ENCODE measurements at regions not wholly inside any gene's neighbourhood (a gene's known extent, or its start where the extent isn't known, plus 50 kb on each side); places are given as distances from the start of the nearest gene placed in this dataset.
"Not testable (repeated sequence)": the region's sequence is repeated elsewhere in the genome, so short reads cannot be mapped to it uniquely, and the experiment has no call there.

DNA sequence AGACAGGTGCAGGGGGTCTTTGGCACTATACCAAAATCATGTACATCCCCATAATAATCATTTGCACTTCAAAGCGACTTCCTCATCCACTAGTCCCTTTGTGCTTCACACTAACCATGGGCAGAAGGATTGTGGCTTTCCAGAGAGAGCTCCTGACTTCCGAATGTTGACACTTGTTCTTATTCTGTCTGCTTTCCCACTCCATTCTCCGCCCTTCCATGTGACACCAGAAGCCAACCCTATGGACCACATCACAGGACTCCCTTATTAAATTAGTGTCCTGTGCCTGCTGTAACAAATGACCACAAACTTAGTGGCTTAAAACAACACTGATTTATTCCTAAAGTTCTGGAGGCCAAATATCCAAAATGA, 91.6 kb downstream of the CMC2 start:
- DNase-seq (ENCODE audit: low spot score in 2 of 2) = no peak
- no peak for FAIRE-seq

DNA sequence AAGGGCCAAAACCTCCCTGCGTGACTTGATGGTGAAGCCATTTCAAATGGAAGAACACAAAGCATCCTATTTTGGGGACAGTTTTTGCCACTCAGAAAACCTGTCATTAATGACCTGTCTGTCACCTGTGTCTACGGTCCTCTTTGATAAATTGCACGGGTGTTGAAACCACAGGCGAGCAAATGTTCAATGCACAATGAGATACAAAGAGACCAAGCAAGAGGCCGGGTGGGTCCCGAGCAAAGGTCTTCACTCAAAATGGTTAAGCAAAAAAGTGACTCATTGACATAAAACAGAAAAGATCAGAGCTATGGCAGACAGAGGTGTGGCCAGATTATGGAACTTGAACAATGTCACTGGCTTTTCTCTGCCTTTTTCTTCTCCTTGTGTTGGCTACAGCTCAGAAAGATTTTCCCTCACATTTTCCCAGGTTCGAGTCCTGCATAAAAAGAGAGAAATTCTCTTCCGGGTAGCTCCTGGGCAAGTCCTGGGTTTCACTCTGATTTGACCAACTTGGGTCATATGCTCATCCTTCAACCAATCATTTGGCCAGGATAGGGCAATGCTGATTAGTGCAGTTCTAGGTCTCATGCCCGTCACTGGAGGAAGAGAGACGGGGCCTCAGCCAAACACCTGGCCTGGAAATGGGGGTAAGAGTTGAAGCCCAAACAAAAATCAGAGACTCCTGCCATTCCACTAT, 92.2 kb downstream of the CMC2 start:
- DNase-seq (ENCODE audit: low spot score in 2 of 2) (no peak), FAIRE-seq (no peak)

DNA sequence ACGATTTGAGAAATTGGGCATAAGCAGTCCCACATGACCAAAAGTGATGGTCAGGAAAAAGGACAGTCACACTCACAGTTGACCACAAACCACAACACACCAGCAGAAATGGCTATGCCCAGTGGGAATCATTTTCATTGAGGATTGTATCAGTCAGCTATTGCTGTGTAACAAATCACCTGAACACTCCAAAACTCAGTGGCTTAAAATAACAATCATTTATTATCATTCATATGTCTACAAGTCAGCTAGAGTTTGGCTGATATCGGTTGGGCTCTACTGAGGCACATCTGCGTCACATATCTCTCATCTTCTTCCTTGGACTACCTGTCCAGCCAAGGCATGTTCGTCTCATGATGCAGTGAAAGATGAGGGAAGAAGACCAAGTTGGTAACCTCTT, 93.3 kb downstream of the CMC2 start:
- DNase-seq (ENCODE audit: low spot score in 2 of 2) (no peak), FAIRE-seq (no peak)

DNA sequence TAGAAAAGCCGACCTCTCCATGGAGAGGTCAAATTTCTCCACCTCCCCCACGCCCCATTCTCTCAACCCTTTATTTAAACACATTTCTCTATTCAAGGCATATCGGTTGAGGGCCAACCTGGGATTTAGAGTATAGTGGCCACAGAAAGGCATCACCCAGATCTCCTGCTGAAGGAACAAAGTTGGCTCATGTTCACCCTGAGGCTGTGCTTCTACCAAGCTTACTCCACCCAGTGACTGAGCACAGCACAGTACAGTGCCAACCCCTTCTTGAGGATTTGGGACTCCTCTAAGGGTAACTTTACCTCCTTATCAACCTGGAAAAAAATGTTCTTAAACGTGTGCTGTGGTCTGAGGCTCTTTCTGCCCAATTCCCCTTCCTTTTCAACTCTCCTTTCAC, 94.0 kb downstream of the CMC2 start:
- FAIRE-seq (no peak), DNase-seq (ENCODE audit: low spot score in 2 of 2) (no peak)

DNA sequence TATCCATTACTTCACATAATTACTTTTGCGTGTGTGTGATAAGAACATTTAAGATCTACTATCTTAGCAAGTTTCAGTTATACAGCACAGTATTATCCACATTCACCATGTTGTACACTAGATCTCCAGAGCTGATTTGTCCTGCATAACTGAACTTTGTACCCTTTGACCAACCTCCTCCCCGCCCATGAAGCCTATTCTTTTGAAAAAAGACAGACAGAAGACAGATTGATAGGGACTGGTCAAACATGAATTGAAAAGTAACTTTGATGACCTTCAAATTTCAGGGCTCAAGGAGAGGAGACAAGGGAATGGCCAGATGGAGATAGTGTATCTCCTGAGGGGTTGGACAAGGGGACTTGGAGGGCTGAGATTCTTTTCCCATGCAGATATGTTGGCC, 96.3 kb downstream of the CMC2 start:
- no peak for DNase-seq (ENCODE audit: low spot score in 2 of 2)

DNA sequence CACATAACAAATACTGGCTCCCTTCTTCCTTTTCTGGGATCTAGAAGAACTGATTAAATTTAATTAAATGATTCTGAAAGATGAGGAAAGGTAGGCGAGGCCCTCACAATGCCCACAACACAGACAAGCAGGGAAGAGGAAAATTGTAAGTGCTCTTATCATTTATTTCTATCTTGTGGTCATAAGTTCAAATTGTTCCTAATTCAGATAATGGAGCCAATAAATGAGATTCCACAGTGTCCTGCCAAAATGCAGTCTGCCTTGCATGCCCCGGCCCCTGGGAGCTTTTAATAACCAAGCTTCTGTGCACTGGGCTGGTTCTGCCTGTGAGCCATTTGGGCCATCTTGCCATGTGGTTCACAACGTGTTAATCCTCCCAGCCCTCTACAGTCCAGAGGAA, 97.0 kb downstream of the CMC2 start:
- FAIRE-seq = no peak
- no peak for DNase-seq (ENCODE audit: low spot score in 2 of 2)

More for the DNA sequence above, 96.3 kb downstream of the CMC2 start:
- no peak for FAIRE-seq

DNA sequence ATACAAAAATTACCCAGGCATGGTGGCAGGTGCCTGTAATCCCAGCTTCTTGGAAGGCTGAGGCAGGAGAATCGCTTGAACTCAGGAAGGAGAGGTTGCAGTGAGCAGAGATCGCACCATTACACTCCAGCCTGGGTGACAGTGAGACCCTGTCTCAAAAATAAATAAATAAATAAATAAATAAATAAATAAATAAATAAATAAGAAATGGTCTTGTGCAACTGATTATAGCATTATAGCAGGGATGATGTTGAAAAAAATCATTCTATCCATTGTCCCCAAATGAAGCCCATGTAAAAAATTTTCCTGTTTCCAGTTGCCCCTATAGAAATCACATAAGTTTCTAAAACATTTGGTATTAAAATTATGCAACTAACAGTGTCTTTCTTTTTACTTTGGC, 100.5 kb downstream of the CMC2 start:
- FAIRE-seq; DNase-seq (ENCODE audit: low spot score in 2 of 2): not testable (repeated sequence)

DNA sequence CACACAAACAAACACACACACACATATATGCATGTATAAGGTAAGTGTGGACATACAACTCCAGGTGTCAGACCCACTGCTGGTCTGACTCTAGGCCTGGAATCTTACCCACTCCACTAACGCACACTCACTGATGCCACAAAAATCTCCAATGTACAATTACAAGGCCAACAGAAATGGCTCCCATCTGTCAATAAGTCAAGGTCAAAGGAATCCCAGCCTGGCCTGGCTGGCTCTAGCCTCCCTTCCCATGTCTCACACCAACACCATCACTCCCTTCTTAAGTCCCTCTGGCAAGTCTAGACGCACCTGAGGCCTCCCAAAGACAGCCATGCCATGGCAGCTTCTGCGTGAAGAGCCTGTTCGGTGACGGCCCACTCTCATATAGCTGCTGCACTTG, 99.2 kb upstream of the CDYL2 start:
- DNase-seq (ENCODE audit: low spot score in 2 of 2) (no peak), FAIRE-seq (no peak)

DNA sequence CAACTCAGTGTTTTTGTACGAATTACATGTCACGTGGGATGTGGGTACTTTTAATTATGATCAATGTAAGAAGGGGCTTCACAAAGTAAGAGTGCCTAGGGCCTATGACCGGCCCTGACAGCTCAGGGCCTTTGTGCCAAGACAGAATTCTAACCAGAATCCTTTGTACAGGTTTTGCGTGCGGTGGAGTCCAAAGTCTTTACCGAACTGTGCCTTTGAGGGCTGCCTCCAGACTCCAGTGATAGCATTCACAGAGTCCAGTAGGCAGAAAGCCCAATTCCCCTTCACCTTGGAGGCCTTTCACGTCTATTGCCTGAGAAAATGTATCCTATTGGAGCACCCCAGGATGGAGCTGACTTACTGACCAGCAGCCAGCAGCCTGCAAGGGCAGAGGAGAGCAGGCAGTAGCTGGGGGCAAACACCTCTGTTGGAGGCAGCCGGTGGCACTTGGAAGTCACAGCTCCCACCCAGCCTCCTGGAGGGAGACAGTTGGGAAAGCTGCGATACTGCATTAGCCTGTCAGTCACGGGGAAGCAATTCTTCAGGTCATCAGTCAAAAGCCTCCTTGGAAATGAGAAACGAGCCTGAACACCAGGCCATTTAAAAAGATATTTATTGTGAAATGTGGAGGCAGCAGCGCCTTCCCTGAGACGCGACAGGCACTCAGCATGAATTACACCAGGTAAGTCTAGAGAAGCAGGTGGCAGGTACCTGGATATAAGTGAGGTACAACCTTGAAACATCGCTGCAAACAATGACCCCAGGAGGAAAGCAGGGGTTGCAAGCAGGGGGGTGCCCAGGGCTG, 98.1 kb upstream of the CDYL2 start:
- DNase-seq (ENCODE audit: low spot score in 2 of 2) (no peak), FAIRE-seq (no peak)

DNA sequence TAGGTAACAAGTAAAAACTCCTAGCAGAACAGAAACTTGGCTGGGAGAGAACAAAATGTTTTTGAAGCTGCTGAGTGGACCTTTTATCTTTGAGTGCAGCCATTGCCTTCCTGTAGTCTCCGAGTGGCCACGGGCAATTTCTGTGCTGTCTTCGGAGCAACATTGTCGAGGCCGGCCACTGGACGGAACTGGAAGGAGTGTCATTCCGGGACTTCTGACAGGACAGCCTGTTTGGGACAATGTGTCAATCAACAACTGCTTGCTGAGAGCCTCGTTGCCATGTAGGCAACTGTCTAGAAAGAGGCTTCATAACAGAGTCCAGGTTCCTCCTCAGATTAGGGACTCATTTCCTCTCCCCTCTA, 96.2 kb upstream of the CDYL2 start:
- FAIRE-seq (no peak), DNase-seq (ENCODE audit: low spot score in 2 of 2) (no peak)

DNA sequence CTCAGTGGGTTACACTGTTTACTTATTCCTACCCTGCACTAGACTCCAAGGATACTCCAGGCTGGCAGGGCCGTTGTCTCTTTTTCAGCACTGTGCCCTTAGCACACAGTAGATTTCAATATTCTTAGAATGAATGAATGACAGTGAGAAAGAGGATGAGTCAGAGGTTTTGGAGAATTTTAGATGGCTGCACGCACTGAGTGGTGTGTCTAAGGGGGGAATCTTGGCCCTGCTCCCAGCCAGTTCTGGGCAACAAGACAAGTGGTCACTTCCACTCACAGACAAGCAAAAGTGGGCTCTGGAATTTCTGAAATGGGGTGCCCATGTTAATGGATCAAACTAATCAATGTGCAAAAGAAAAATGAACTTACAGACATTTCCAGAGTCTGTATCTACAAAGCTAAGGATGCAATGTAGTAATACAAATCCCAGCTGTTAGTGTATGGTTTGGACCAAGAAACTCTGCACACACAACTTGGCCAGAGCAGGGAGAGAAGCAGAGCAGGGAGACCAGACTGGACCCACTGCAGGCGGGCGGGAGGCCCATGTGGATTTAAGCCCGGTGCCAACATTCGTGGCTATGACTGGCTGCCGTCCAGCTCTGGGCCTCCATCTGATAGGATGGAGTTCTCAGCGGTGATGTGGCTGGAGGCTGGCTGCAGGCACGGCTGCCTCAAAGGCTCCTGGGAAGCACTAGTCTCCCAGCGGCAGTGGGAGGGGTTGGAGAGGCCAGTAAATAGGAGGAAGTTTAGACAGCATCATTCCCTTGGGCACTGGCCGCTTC, 95.6 kb upstream of the CDYL2 start:
- DNase-seq (ENCODE audit: low spot score in 2 of 2) (peak; percentile 12 to 51), FAIRE-seq (no peak)

DNA sequence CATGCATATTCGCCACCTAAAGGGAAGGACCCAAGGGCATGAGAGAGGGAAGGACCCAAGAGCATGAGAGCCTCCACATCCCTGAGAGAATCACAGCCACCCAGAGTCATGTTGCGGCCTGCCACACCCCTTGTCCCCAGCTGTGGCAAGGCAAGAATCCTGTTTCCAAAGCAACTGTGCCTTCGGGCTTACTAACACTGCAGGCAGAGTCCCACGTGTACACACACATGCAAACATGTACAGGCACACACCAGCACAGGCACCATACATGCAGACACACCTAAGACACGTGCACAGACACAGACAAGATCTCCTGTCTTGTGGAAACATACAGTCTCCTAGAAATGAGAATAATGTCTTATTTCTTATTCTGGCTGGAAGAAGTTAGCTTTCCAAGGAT, 92.4 kb upstream of the CDYL2 start:
- DNase-seq (ENCODE audit: low spot score in 2 of 2) (no peak), FAIRE-seq (no peak)

DNA sequence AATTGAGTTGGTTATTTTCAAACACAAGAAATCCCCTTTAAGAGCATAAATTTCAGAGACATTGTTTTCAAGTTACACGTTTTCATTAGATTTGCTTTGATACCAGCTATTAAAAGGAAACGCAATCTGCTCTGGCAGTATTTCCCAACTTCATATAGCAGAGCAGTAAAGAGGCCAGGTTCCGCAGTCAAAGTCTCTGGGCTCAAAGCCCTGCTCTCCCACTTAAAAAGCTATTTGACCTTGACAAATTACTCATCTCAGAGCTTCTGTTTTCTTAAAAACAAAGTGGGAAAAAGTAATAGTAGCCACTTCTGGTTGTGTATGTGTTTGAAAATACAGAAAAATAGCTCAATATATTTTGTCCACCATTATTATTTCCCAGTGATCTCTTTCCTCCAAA, 89.7 kb upstream of the CDYL2 start:
- DNase-seq (ENCODE audit: low spot score in 2 of 2) = no peak
- FAIRE-seq = no peak

DNA sequence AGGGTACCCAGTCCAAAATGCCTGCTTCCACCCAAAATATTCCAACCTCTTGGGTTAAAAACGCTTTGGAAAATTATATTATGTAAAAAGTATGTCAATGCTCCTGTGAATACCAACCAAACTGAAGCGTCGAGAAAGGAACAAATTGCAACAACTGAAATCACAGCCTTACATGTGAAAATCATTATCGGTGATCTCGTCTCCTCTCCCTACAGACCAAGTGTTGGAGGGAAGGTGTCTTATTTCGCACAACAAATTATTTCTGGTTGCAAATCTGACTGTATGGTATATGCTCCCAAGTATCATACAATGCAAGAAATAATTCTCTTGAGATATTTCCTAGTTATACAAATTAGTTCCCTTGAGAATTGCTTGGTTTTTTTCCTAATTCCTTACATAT, 89.3 kb upstream of the CDYL2 start:
- FAIRE-seq = no peak
- DNase-seq (ENCODE audit: low spot score in 2 of 2) = no peak

DNA sequence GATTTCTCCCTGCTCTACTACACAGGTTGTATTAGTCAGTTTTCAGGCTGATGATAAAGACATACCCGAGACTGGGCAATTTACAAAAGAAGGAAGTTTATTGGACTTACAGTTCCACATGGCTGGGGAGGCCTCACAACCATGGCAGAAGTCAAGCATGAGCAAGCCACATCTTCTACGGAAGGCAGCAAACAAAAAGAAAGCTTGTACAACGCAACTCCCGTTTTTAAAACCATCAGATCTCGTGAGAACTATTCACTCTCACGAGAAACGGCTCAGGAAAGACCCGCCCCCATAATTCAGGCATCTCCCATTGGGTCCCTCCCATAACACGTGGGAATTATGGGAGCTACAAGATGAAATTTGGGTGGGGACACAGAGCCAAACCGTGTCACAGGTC, 88.0 kb upstream of the CDYL2 start:
- FAIRE-seq; DNase-seq (ENCODE audit: low spot score in 2 of 2): not testable (repeated sequence)

DNA sequence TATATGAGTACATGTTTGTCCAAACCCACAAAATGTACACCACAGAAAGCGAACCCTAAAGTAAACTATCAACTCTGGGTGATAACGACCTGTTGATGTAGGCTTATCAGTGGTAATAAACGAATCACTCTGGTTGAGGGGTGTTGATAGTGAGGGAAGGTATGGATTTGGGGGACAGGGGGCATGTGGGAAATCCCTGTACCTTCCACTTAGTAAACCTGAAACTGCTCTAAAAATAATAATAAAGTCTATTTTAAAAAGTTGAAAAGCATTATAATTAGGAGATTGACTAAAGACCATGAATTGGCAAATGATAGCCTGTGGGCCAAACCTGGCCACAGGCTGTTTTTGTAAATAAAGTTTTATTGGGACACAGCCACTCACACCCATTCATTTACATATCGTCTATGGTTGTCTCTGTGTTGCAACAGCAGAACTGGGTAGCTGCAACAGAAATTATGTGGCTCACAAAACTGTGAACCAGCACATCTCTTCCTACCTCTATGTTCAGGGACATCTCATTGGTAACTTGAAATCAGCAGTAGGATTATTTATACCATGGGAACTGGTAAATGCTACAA, 85.5 kb upstream of the CDYL2 start:
- DNase-seq (ENCODE audit: low spot score in 2 of 2) (no peak), FAIRE-seq (no peak)

DNA sequence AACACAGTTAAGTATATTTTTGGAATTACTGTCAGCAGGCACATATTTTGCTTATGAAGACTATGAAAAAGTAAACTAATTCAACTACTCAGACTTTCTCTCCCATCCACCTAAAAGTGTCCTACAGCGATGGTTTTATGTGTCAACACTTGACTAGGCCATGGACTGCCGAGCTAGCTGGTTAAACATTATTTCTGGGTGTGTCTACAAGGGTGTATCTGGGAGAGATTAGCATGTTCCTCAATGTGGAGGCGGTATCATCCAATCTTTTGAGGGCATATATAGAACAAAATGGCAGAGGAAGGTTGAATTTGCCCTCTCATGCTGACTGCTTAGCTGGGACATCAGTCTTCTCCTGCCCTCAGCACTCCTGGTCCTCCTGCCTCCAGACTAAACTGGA, 82.7 kb upstream of the CDYL2 start:
- DNase-seq (ENCODE audit: low spot score in 2 of 2) = no peak
- no peak for FAIRE-seq

DNA sequence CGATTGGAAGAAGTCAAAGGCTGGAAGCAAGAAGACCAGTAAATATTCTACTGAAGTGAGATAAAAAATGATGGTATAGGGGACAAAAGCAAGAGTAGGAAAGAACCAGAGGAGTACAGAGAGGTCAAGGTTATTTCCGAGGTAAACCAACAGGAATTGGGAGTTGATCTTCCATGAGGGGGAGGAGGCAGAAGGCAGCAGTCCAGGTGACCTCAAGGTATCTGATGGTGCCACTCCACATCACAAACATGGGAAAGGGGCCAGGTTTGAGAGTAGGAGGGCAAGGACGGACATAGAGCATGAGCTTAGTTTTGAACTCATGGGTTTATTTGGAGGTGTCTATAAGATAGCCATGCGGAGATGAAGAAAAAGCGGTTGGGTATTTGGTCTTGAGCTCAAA, 79.4 kb upstream of the CDYL2 start:
- DNase-seq (ENCODE audit: low spot score in 2 of 2) = no peak
- FAIRE-seq = no peak

DNA sequence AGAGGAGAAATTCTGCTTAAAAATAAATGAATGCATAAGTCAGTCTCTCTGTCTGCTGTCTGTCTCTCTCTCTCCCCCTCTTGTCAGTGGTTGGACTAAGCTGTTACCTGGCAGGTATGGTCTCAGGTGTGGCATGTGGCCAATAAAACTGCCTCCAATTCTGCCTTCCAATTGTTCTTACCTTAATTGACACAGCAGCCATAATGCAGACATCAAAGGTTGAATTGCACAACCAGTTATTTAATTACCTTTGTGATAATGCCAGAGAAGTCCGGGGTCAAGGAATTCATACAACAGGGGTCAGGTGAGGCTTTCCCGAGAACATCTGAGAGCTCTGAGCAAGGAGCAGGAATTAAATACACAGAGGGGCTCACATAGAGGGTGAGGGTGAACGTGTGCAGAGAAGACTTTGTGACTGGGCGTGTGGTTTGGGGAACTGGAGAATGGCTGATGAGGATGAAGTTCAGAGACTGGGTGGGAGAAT, 78.8 kb upstream of the CDYL2 start:
- no peak for FAIRE-seq

DNA sequence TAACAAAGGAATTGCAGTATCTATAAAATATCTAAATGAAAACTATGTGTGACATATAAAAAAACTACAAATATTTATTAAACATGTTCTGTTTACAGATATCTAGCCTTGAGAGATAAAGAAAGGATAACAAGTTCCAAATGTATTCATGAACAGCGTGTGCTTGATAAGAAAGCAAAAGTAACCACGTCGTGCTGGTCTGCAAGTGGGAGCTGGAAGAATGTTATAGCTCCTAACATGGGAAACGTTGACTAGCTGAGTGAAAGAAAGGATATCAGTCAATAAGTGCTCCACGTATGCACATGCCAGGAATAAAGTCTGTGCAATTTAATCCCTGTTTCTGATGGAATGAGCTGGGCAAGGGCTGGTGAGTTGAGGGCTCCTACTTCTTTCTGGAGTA, 71.2 kb upstream of the CDYL2 start:
- no peak for DNase-seq (ENCODE audit: low spot score in 2 of 2)
- FAIRE-seq = no peak

More for the DNA sequence above, 78.8 kb upstream of the CDYL2 start:
- DNase-seq (ENCODE audit: low spot score in 2 of 2) = no peak

DNA sequence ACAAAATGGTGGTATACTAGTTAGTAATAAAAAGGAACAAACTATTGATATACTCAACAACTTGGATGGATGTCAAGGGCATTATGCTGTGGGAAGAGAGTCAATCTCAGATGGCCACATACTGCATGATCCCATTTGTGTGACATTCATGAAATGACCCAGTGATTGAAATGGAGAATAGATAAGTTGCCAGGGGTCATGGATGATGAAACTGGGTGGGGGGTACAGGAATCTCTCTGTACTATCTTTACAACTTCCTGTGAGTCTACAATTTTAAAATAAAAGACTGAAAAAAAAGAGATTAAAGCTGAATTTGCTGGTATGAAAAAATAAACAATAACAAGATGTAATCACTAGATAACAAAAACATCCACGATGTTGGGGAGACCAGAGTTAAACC, 70.5 kb upstream of the CDYL2 start:
- DNase-seq (ENCODE audit: low spot score in 2 of 2) (no peak), FAIRE-seq (no peak)

Data from frontal cortex (tissue), 3 donors.